ENCODE measurements at regions not wholly inside any gene's neighbourhood (a gene's known extent, or its start where the extent isn't known, plus 50 kb on each side); places are given as distances from the start of the nearest gene placed in this dataset.

DNA sequence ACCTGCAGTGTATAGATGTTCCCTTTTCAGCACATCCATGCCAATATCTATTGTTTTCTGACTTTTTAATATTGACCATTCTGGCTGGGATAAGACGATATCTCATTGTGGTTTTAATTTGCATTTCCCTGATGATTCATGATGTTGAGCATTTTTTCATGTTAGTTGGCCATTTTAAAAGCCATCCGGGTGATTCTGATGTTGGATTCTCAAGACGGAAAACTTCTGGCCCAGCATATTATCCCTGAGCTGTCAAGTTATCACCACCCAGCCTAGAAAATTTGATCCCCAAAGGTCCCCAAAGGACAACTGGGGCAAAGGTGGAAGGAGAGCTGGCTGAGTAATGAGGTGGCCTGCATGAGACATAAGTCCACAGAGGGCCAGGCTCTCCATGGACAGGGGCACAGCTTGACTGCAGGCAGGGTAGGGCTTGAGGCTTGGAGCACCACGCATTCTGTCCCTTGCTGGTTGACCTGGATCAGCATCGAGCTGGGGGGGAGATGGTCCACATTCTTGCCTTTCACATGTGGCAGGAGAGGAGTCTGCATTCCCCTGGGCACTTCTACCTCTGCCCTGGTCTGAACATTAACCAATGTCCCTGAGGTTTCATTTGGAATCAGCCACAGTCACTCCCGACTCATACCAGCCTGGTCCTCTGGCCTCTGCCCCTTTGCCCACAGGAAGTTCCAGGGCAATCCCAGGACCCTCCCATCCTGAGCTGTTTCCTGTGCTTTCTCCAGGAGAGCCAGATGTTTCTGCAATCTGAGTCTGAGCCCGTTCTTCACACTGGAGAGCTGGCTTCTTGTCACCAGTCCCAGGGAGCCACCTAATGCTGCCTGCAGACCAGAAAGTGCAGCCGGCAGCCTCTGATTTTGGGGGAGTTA, 69.2 kb downstream of the ISG20 start:
- TF ChIP-seq, protein P1, sequence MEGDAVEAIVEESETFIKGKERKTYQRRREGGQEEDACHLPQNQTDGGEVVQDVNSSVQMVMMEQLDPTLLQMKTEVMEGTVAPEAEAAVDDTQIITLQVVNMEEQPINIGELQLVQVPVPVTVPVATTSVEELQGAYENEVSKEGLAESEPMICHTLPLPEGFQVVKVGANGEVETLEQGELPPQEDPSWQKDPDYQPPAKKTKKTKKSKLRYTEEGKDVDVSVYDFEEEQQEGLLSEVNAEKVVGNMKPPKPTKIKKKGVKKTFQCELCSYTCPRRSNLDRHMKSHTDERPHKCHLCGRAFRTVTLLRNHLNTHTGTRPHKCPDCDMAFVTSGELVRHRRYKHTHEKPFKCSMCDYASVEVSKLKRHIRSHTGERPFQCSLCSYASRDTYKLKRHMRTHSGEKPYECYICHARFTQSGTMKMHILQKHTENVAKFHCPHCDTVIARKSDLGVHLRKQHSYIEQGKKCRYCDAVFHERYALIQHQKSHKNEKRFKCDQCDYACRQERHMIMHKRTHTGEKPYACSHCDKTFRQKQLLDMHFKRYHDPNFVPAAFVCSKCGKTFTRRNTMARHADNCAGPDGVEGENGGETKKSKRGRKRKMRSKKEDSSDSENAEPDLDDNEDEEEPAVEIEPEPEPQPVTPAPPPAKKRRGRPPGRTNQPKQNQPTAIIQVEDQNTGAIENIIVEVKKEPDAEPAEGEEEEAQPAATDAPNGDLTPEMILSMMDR (conservative IDR thresholded peaks at IDR 0.05): no peak
- no peaks in the 10 kb centered on the region for H3K4me1 ChIP-seq (ENCODE audit: control insufficient read depth, insufficient read depth, low read length)
- peaks cover 76% of the 10 kb centered on the region for H3K27me3 Mint-ChIP-seq (ENCODE audit: insufficient read depth)
- H3K27me3 ChIP-seq (ENCODE audit: control insufficient read depth, insufficient read depth, low read length, poor library complexity, severe bottlenecking): peaks cover 75% of the 10 kb centered on the region
- H3K4me1 Mint-ChIP-seq: peaks cover 2% of the 10 kb centered on the region
- H3K9me3 Mint-ChIP-seq: no peaks in the 10 kb centered on the region
- H3K36me3 ChIP-seq (ENCODE audit: control insufficient read depth, insufficient read depth, low read length): no peaks in the 10 kb centered on the region
- no peak overlapping the region for H3K4me3 Mint-ChIP-seq
- no peak overlapping the region for H3K9ac ChIP-seq (ENCODE audit: extremely low read depth, low read length, poor library complexity, severe bottlenecking)
- H3K4me3 ChIP-seq (ENCODE audit: low read length): no peak overlapping the region
- no peak for DNase-seq
- no peaks in the 10 kb centered on the region for H3K9me3 ChIP-seq (ENCODE audit: control insufficient read depth, low read length)
- H3K27ac ChIP-seq (ENCODE audit: low read depth, low read length): no peak overlapping the region
- no peaks in the 10 kb centered on the region for H3K36me3 Mint-ChIP-seq (ENCODE audit: low read depth)
- no peak overlapping the region for H3K27ac Mint-ChIP-seq
- 83 to 84% methylated on average over 7 to 8 of the region's 8 CpGs for WGBS, 2 experiments (ENCODE audit: insufficient coverage in 1 of 2, insufficient read length in 1 of 2)

DNA sequence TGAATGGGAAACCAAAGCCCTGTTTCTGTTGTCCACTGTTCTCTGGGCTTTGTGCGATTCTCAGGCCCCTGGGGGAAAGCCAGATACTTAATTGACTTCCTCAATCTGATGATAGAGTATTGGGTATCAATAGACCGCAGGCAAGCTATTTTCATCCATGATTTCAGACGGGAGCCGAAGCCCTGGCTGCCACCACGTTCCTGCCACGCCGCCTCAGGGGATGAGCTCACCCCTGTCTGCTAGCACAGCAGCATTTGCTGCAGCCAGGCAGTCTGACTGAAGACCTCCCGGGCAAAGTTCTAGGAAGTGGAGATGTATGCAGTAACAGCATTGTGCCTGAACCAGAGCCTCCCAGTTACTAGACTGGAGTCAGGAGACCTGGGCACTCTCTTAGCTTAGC, 69.8 kb downstream of the ISG20 start:
- no peak overlapping the region for H3K4me3 ChIP-seq (ENCODE audit: low read length)
- Mint-ChIP-seq H3K27me3 (ENCODE audit: insufficient read depth) (peaks cover 75% of the 10 kb centered on the region), H3K4me3 (no peak overlapping the region), H3K4me1 (peaks cover 2% of the 10 kb centered on the region), H3K9me3 (no peaks in the 10 kb centered on the region), H3K27ac (no peak overlapping the region), H3K36me3 (ENCODE audit: low read depth) (no peaks in the 10 kb centered on the region)
- 84 to 92% methylated on average over 7 to 8 of the region's 8 CpGs for WGBS, 2 experiments (ENCODE audit: insufficient coverage in 1 of 2, insufficient read length in 1 of 2)
- DNase-seq: no peak
- no peak overlapping the region for H3K27ac ChIP-seq (ENCODE audit: low read depth, low read length)
- no peak overlapping the region for H3K9ac ChIP-seq (ENCODE audit: extremely low read depth, low read length, poor library complexity, severe bottlenecking)
- peaks cover 75% of the 10 kb centered on the region for H3K27me3 ChIP-seq (ENCODE audit: control insufficient read depth, insufficient read depth, low read length, poor library complexity, severe bottlenecking)
- H3K36me3 ChIP-seq (ENCODE audit: control insufficient read depth, insufficient read depth, low read length): no peaks in the 10 kb centered on the region
- TF ChIP-seq, protein P1 (conservative IDR thresholded peaks at IDR 0.05): no peak
- no peaks in the 10 kb centered on the region for H3K4me1 ChIP-seq (ENCODE audit: control insufficient read depth, insufficient read depth, low read length)
- H3K9me3 ChIP-seq (ENCODE audit: control insufficient read depth, low read length): no peaks in the 10 kb centered on the region

DNA sequence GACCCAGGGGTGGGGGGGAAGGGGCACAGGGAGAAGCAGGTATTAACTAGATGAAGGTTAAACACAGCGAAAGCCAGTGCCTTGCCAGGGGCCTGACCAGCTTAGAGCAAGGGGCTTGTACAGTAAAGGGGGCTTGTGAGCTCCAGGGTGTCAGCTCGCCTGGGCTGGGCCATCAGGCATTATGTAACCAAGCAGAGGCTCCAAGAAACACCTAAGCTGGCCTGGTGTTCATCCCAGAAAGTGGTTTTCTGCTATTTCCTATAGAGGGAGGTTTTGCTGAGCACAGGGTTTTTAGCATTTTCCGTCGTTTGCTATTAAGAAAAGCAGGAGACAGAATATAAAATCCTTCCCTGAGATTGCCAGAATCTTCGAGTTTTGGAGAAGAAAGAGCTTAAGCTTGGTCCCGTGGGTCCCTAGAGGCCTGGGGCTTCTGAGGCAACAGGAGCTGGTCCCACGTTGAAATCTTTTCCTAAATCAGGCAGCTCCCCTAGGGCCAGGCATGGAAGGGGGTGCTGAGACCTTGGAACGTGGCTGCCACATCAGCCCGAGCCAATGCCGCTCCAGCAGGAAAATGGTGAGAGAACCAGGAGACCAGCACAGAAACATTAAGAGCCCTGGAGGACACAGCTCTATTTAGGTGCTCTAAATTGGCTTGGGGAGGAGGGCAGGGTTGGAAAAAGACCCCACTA, 71.4 kb downstream of the ISG20 start:
- Histone ChIP-seq H3K9me3 (ENCODE audit: control insufficient read depth, low read length) (no peaks in the 10 kb centered on the region), H3K4me1 (ENCODE audit: control insufficient read depth, insufficient read depth, low read length) (no peaks in the 10 kb centered on the region), H3K36me3 (ENCODE audit: control insufficient read depth, insufficient read depth, low read length) (no peaks in the 10 kb centered on the region), H3K9ac (ENCODE audit: extremely low read depth, low read length, poor library complexity, severe bottlenecking) (no peak overlapping the region), H3K4me3 (ENCODE audit: low read length) (no peak overlapping the region), H3K27ac (ENCODE audit: low read depth, low read length) (no peak overlapping the region), H3K27me3 (ENCODE audit: control insufficient read depth, insufficient read depth, low read length, poor library complexity, severe bottlenecking) (peaks cover 63% of the 10 kb centered on the region)
- H3K9me3 Mint-ChIP-seq: no peaks in the 10 kb centered on the region
- WGBS, 2 experiments (ENCODE audit: insufficient coverage in 1 of 2, insufficient read length in 1 of 2): 87 to 95% methylated on average over 7 to 10 of the region's 10 CpGs
- TF ChIP-seq, protein P1 (conservative IDR thresholded peaks at IDR 0.05): no peak
- peaks cover 71% of the 10 kb centered on the region for H3K27me3 Mint-ChIP-seq (ENCODE audit: insufficient read depth)
- DNase-seq: no peak
- no peaks in the 10 kb centered on the region for H3K4me1 Mint-ChIP-seq
- no peak overlapping the region for H3K27ac Mint-ChIP-seq
- H3K36me3 Mint-ChIP-seq (ENCODE audit: low read depth): no peaks in the 10 kb centered on the region
- H3K4me3 Mint-ChIP-seq: no peak overlapping the region
